Epithelial cell of esophagus (primary cell): ENCODE measurements at regions not wholly inside any gene's neighbourhood (a gene's known extent, or its start where the extent isn't known, plus 50 kb on each side); places are given as distances from the start of the nearest gene placed in this dataset.

Experiments used
- DNase-seq: peaks from one replicate; pipeline ENCODE4 v3.0.0; 2010; ENCODE audit warnings: low read depth
- H3K4me3 ChIP-seq: 2 replicates; pipeline ENCODE4 v1.5.1; 2011; ENCODE audit warnings: mild to moderate bottlenecking, low read length, control low read depth
- TF ChIP-seq, protein P1 (sequence below): IDR thresholded peaks from 2 replicates; pipeline ENCODE4 v1.5.1; 2011; ENCODE audit warnings: low read depth, mild to moderate bottlenecking, low read length, control low read depth, inconsistent platforms; ENCODE audit not compliant: insufficient read depth; ENCODE audit errors: missing control alignments

DNA sequence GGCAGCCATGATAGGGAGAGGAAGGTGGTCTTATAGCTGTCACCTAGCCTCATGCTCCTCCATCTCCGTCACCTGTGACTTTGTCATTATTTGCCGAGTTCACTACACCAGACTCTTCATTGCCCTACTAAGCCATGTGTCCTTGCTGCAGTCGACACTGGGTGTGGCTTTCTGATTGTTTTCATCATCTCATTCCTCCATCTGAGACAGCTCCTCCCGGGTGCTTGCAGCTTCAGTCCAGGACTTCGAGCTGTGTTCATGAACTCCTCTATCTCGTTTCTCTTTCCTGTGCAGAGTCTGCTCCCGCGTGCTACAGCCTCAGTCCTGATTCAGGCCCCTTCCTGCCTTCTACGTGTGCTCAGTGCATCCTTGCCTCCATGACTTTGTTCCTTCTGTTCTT is 295.1 kb upstream of the TNP1 start:
- DNase-seq: no peak
- H3K4me3 ChIP-seq: no peak overlapping the region
- TF ChIP-seq, protein P1, sequence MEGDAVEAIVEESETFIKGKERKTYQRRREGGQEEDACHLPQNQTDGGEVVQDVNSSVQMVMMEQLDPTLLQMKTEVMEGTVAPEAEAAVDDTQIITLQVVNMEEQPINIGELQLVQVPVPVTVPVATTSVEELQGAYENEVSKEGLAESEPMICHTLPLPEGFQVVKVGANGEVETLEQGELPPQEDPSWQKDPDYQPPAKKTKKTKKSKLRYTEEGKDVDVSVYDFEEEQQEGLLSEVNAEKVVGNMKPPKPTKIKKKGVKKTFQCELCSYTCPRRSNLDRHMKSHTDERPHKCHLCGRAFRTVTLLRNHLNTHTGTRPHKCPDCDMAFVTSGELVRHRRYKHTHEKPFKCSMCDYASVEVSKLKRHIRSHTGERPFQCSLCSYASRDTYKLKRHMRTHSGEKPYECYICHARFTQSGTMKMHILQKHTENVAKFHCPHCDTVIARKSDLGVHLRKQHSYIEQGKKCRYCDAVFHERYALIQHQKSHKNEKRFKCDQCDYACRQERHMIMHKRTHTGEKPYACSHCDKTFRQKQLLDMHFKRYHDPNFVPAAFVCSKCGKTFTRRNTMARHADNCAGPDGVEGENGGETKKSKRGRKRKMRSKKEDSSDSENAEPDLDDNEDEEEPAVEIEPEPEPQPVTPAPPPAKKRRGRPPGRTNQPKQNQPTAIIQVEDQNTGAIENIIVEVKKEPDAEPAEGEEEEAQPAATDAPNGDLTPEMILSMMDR: no peak

DNA sequence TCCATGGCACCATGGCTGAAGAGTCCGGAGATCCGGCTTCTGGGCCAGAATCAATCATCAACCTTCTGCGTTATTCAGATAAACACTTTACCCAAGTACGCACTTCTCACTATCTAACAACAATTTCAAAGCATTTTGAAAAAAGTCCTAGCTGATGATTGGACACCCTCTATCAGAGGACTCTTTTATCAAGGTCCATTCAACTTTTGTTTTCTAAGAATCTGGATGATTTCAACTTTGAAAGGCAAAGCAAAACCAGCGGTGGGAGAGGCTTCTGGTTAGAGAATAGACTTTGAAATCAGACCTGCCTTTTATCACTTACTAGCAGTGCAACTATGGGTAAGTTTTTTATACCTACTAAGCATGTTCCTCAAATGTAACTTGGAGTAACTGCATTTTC is 293.6 kb upstream of the TNP1 start:
- TF ChIP-seq, protein P1: no peak
- H3K4me3 ChIP-seq: no peak overlapping the region
- DNase-seq: no peak

DNA sequence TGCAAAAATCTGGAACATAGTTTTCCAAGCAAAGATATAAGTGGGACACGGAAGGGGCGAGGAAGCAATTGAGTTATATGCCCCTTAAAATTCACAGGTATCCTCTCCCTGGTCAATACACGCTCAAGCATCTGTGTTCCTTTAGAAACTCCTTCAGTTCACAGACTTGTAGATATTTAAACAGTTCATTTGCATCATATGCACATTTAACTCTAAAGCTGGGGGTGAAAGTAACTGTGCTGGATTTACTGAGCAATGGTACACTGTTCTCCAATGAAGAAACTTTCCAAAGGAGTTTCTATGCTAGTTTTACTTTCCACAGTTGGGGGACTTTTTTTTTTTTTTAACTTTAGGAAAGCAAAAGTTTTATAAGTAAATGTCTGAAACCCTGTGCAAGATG is 293.0 kb upstream of the TNP1 start:
- H3K4me3 ChIP-seq: no peak overlapping the region
- DNase-seq: no peak
- TF ChIP-seq, protein P1: no peak

DNA sequence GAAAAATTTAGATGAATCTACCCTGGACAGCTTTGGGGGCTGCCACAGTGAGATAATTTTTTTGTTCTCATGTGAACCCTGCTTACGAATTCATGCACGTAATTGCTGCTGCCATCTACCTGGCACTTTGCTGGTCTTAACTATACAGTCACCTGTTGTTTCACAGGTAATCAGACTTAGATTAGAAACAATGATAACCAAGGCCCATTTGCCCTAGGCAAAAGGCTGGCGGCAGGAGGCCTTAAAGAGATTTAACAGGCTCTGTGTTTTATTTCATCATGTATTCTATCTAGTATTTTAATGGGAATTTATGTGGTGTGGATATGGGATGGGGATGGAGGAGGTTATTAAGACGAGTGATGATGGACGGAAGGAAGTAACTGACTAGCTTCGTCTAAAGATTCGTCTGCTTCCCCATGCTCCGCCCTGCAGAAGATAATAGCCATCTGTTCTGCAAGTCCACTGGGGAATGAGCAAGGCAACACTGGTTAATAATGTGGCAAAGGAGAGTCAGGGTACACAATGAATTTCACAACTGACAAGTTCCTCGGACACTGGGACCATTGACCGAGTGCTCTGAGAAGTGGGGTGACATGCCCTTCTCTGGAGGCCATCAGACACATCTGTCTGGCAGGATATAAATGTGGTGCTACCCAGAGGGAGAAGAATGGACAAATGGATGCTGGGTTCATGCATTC is 291.8 kb upstream of the TNP1 start:
- no peak for DNase-seq
- TF ChIP-seq, protein P1: no peak
- no peak overlapping the region for H3K4me3 ChIP-seq

DNA sequence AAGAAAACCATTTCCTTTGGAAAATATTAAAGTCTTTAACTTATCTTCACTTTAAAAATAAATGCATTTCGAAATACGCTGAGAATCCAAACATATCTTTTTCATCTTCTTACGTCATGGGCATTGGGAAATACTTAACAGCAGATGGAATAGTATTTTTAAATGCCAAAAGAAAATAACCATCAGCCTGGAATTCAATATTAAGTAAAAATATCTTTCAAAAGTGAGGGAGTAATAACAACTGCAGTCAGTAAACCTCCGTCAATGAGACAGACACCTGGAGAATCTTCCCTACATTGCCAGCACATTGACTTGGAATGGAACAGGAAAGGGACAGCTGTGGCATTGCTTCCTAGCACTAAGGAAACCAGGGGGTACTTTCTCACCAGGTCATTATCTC is 290.4 kb upstream of the TNP1 start:
- DNase-seq: no peak
- no peak overlapping the region for H3K4me3 ChIP-seq
- TF ChIP-seq, protein P1: no peak

DNA sequence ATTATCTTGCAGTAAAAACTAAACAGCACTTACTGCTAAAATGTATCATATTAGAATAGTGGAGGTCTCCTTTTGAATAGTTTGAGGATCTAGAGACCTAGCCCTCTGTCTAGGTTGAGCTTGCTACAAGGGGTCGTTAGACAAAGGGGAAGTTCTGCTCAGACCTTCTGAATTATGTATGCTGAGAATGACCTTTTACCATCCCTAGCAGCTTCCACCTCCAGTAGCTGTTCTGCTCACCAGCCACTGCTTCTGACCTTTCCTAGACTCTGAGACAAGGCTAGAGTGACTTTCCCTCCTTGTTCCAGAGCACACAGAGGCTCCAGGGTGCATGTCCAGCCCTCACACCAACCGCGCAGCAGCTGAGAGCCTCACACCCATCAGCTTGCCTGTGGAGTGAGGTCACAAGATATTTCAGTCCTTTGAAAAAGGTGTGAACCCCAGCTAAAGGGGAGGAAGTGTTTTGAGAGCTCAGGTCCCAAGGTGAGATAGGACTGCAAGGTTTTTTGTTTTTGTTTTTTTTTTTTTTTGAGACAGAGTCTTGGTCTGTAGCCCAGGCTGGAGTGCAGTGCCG is 289.3 kb upstream of the TNP1 start:
- H3K4me3 ChIP-seq: no peak overlapping the region
- no peak for DNase-seq
- TF ChIP-seq, protein P1: no peak

DNA sequence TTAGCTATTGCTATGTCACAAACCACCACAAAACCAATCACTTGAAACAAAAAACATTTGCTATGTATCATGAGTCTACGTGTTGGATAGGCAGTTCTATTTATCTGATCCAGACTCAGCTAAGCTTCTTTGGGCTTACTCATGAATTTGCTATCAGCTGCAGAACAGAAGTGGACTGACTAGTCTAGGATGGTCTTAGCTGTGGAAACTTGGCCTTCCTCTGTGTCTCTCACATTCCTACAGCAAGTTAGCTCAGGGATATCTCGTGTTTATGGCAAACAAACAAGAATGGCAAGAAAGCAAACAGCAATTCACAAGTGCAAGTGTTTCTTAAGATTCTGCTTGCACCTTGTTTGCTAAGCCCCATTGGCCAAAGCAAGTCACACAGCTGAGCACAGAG is 288.0 kb upstream of the TNP1 start:
- no peak overlapping the region for H3K4me3 ChIP-seq
- TF ChIP-seq, protein P1: no peak
- DNase-seq: peak; percentile 17
